SH-SY5Y (cell line): ENCODE measurements at regions not wholly inside any gene's neighbourhood (a gene's known extent, or its start where the extent isn't known, plus 50 kb on each side); places are given as distances from the start of the nearest gene placed in this dataset.

Experiments
- GATA2 ChIP-seq: IDR thresholded peaks from 2 replicates; pipeline ENCODE4 v1.6.1; 2011; ENCODE audit warnings: mild to moderate bottlenecking, low read depth, low read length
- GATA3 ChIP-seq: IDR thresholded peaks from 2 replicates; pipeline ENCODE4 v1.6.1; 2011; ENCODE audit warnings: low read depth, mild to moderate bottlenecking, low read length, moderate library complexity

- TF ChIP-seq GATA3 (no peak), GATA2 (no peak)
These were observed 413.2 kb downstream of the CETN3 start for GRCh38 chr5:89996335-89996734.

- TF ChIP-seq GATA3: no peak
- no peak for TF ChIP-seq GATA2
These were observed 415.3 kb downstream of the CETN3 start for GRCh38 chr5:89994266-89994665.

GRCh38 chr5:89992201-89992600, 417.4 kb downstream of the CETN3 start:
- no peak for TF ChIP-seq GATA3

GRCh38 chr5:89991592-89991991, 418.0 kb downstream of the CETN3 start:
- TF ChIP-seq GATA3 (no peak), GATA2 (no peak)

- no peak for TF ChIP-seq GATA3
- TF ChIP-seq GATA2: no peak
These were observed 419.8 kb downstream of the CETN3 start for GRCh38 chr5:89989776-89990175.

GRCh38 chr5:89988998-89989655, 420.4 kb downstream of the CETN3 start:
- no peak for TF ChIP-seq GATA2
- TF ChIP-seq GATA3: no peak

- TF ChIP-seq GATA2: no peak
- no peak for TF ChIP-seq GATA3
These were observed 421.3 kb downstream of the CETN3 start for GRCh38 chr5:89988129-89988810.

GRCh38 chr5:89983216-89983615, 426.3 kb downstream of the CETN3 start:
- no peak for TF ChIP-seq GATA3
- no peak for TF ChIP-seq GATA2

GRCh38 chr5:89981878-89982773, 427.4 kb downstream of the CETN3 start:
- TF ChIP-seq GATA3 (no peak), GATA2 (no peak)

GRCh38 chr5:89981021-89981420, 428.5 kb downstream of the CETN3 start:
- TF ChIP-seq GATA3 (no peak), GATA2 (no peak)

GRCh38 chr5:89973516-89973915, 436.0 kb downstream of the CETN3 start:
- no peak for TF ChIP-seq GATA2
- no peak for TF ChIP-seq GATA3

GRCh38 chr5:89972901-89973300, 436.7 kb downstream of the CETN3 start:
- TF ChIP-seq GATA2: no peak
- no peak for TF ChIP-seq GATA3

GRCh38 chr5:89968958-89969381, 440.6 kb downstream of the CETN3 start:
- no peak for TF ChIP-seq GATA3
- TF ChIP-seq GATA2: no peak

- TF ChIP-seq GATA3 (no peak), GATA2 (no peak)
These were observed 441.6 kb downstream of the CETN3 start for GRCh38 chr5:89967771-89968444.
